Adrenal gland (tissue), 9 donors: ENCODE measurements at regions not wholly inside any gene's neighbourhood (a gene's known extent, or its start where the extent isn't known, plus 50 kb on each side); places are given as distances from the start of the nearest gene placed in this dataset.

Source experiments
- DNase-seq, 7 donors: peaks; one replicate each; pipeline ENCODE4 v3.0.0-alpha.2; 2019 to 2020
- H3K27ac ChIP-seq, 5 donors: fragments of 200-600 bp; sonication (generic) in 4 of 5; 1 replicate in 3 of 5; 2 replicates in 2 of 5; pipeline versions ENCODE4 v1.5.1 to v1.8.0; 2016 to 2020; ENCODE audit warnings: mild to moderate bottlenecking in 1 of 5
- H3K27me3 ChIP-seq: fragments of 200-600 bp; 2 replicates; pipeline ENCODE4 v1.8.0; 2021
- H3K36me3 ChIP-seq, 2 donors: fragments of 200-600 bp; replicated peaks in 1 of 2; 1 replicate in 1 of 2; 2 replicates in 1 of 2; pipeline versions ENCODE4 v1.5.1 to v1.8.0; 2018 to 2022
- H3K4me1 ChIP-seq, 2 donors: fragments of 200-600 bp; replicated peaks in 1 of 2; 1 replicate in 1 of 2; 2 replicates in 1 of 2; pipeline versions ENCODE4 v1.5.1 to v1.8.0; 2018 to 2021
- H3K4me3 ChIP-seq, 4 donors: fragments of 200-600 bp; sonication (generic) in 3 of 4; one replicate each; pipeline ENCODE4 v1.5.1; 2016 to 2018
- H3K9me3 ChIP-seq, 3 donors: fragments of 200-600 bp; sonication (generic) in 1 of 3; replicated peaks in 1 of 3; 1 replicate in 2 of 3; 2 replicates in 1 of 3; pipeline versions ENCODE4 v1.5.1 to v1.8.0; 2016 to 2021
- CTCF ChIP-seq, 6 experiments: fragments of 450-650 bp in 4 of 6; fragments of 200-600 bp in 2 of 6; sonication (generic) in 1 of 6; IDR thresholded peaks; 1 replicate in 5 of 6; 2 replicates in 1 of 6; pipeline versions ENCODE4 v1.5.1 to v1.8.0; 2016 to 2021; ENCODE audit warnings: antibody characterized with exemption in 6 of 6, mild to moderate bottlenecking in 2 of 6, moderate library complexity in 1 of 6
- POLR2A ChIP-seq, 2 donors: fragments of 450-650 bp; IDR thresholded peaks; one replicate each; pipeline ENCODE4 v1.6.1; 2017; ENCODE audit warnings: antibody characterized with exemption in 2 of 2, mild to moderate bottlenecking in 2 of 2, moderate library complexity in 1 of 2
- WGBS, 4 donors: extraction: QIAGEN DNeasy Blood & Tissue Kit in 2 of 4; methylation state at CpG; one replicate each; pipeline versions ENCODE4 v1.1.5 to v1.1.7; 2013 to 2017; 5-methylcytosine and 5-hydroxymethylcytosine counted together
- intact Hi-C, 2 donors: fragments of 100-400 bp; cut with DNase I; formaldehyde crosslinking; loops; one replicate each; pipeline versions ENCODE4 v1.14.1 to v1.15.0; 2022 to 2023
- donor health status: healthy with polysubstance abuse.
- donor health status: Bipolar disorder and iron deficiency.
- donor health status: DM: yes; HTN: yes; CAD: no.
- donor health status: DM: no; HTN: no; CAD: no.
- donor health status: DM: no; HTN: no; CAD: no.

- WGBS, 4 donors, result 72 to 84% (median 74%) methylated on average over 3 of the region's 3 CpGs
- TF ChIP-seq POLR2A (IDR thresholded peaks at IDR 0.05), result no peak
- Histone ChIP-seq H3K27ac (no peak overlapping the region), H3K4me1 (no peaks in the 10 kb centered on the region), H3K9me3 (no peaks in the 10 kb centered on the region), H3K4me3 (no peak overlapping the region), H3K36me3 (no peaks in the 10 kb centered on the region), H3K27me3 (no peaks in the 10 kb centered on the region)
- intact Hi-C loops, result no loop called here
- no peak for DNase-seq
Measured at GRCh38 chr2:125667630-125668029, 988.3 kb upstream of the GYPC start.

- H3K4me1 ChIP-seq, result no peaks in the 10 kb centered on the region
- intact Hi-C loops, result no loop called here
- WGBS, 4 donors, result 68 to 95% (median 76%) methylated on average over 4 of the region's 4 CpGs
Measured at GRCh38 chr2:125679903-125680302, 976.1 kb upstream of the GYPC start.

GRCh38 chr2:125680809-125681208 is 975.1 kb upstream of the GYPC start:
- Histone ChIP-seq H3K36me3 (no peaks in the 10 kb centered on the region), H3K27ac (no peak overlapping the region), H3K4me3 (no peak overlapping the region), H3K9me3 (no peaks in the 10 kb centered on the region), H3K27me3 (no peaks in the 10 kb centered on the region), H3K4me1 (no peaks in the 10 kb centered on the region)
- no peak for TF ChIP-seq POLR2A (IDR thresholded peaks at IDR 0.05)
- TF ChIP-seq CTCF (IDR thresholded peaks at IDR 0.05), result no peak
- 79 to 90% (median 83%) methylated on average over 4 of the region's 4 CpGs for WGBS, 4 donors
- no peak for DNase-seq
- intact Hi-C loops, result no loop called here

More at GRCh38 chr2:125679903-125680302, 976.1 kb upstream of the GYPC start:
- no peak overlapping the region for H3K27ac ChIP-seq
- H3K27me3 ChIP-seq, result no peaks in the 10 kb centered on the region
- H3K9me3 ChIP-seq, result no peaks in the 10 kb centered on the region
- H3K4me3 ChIP-seq, result no peak overlapping the region
- no peak for DNase-seq
- H3K36me3 ChIP-seq, result no peaks in the 10 kb centered on the region
- TF ChIP-seq POLR2A (IDR thresholded peaks at IDR 0.05), result no peak
- TF ChIP-seq CTCF (IDR thresholded peaks at IDR 0.05), result no peak

GRCh38 chr2:125681576-125681975 is 974.4 kb upstream of the GYPC start:
- H3K4me3 ChIP-seq, result no peak overlapping the region
- no peaks in the 10 kb centered on the region for H3K27me3 ChIP-seq
- 61 to 72% (median 65%) methylated on average over 1 of the region's 1 CpG for WGBS, 4 donors
- no peak for TF ChIP-seq POLR2A (IDR thresholded peaks at IDR 0.05)
- no peak for TF ChIP-seq CTCF (IDR thresholded peaks at IDR 0.05)
- DNase-seq, result no peak
- H3K27ac ChIP-seq, result no peak overlapping the region
- H3K4me1 ChIP-seq, result no peaks in the 10 kb centered on the region
- intact Hi-C loops, result no loop called here
- no peaks in the 10 kb centered on the region for H3K36me3 ChIP-seq
- no peaks in the 10 kb centered on the region for H3K9me3 ChIP-seq

GRCh38 chr2:125681976-125682805 is 973.8 kb upstream of the GYPC start:
- WGBS, 4 donors, result 58 to 80% (median 64%) methylated on average over 3 of the region's 3 CpGs
- intact Hi-C loops, result no loop called here
- H3K4me1 ChIP-seq, result no peaks in the 10 kb centered on the region
- no peaks in the 10 kb centered on the region for H3K36me3 ChIP-seq
- H3K4me3 ChIP-seq, result no peak overlapping the region
- H3K9me3 ChIP-seq, result no peaks in the 10 kb centered on the region
- H3K27me3 ChIP-seq, result no peaks in the 10 kb centered on the region
- no peak overlapping the region for H3K27ac ChIP-seq
- DNase-seq, result no peak
- no peak for TF ChIP-seq CTCF (IDR thresholded peaks at IDR 0.05)
- no peak for TF ChIP-seq POLR2A (IDR thresholded peaks at IDR 0.05)
